Stimulated activated naive CD8-positive, alpha-beta T cell treated with anti-CD3 and anti-CD28 coated beads, Interleukin-15, Interleukin-2, amounts not matched to agents 100 ng/mL and 50 ng/mL, for 24 hours (primary cell): ENCODE measurements at regions not wholly inside any gene's neighbourhood (a gene's known extent, or its start where the extent isn't known, plus 50 kb on each side); places are given as distances from the start of the nearest gene placed in this dataset.

Experiments
- H3K27ac Mint-ChIP-seq: one replicate; pipeline ENCODE4 v1.8.0; 2021; ENCODE audit warnings: mild to moderate bottlenecking, mixed read lengths
- H3K27me3 Mint-ChIP-seq: one replicate; pipeline ENCODE4 v1.8.0; 2021; ENCODE audit warnings: mixed read lengths
- H3K36me3 Mint-ChIP-seq: one replicate; pipeline ENCODE4 v1.8.0; 2021; ENCODE audit warnings: low read depth, mixed read lengths
- H3K4me1 Mint-ChIP-seq: one replicate; pipeline ENCODE4 v1.8.0; 2021; ENCODE audit warnings: low read depth, mixed read lengths
- H3K4me3 Mint-ChIP-seq: one replicate; pipeline ENCODE4 v1.8.0; 2021; ENCODE audit warnings: mild to moderate bottlenecking, mixed read lengths
- H3K9me3 Mint-ChIP-seq: one replicate; pipeline ENCODE4 v1.8.0; 2021; ENCODE audit warnings: mixed read lengths

- peaks cover 26% of the 10 kb centered on the region for H3K4me1 Mint-ChIP-seq
- H3K9me3 Mint-ChIP-seq: no peaks in the 10 kb centered on the region
- H3K27ac Mint-ChIP-seq: peak overlapping the region; percentile 67
- H3K27me3 Mint-ChIP-seq: no peaks in the 10 kb centered on the region
- H3K4me3 Mint-ChIP-seq: peak overlapping the region; percentile 72
- H3K36me3 Mint-ChIP-seq: no peaks in the 10 kb centered on the region
Measured at GRCh38 chr6:14210077-14210476, 92.5 kb downstream of the CD83 start.

GRCh38 chr6:14210663-14211561 lies 93.3 kb downstream of the CD83 start:
- Mint-ChIP-seq H3K36me3 (no peaks in the 10 kb centered on the region), H3K4me3 (peak overlapping the region; percentile 75), H3K4me1 (peaks cover 26% of the 10 kb centered on the region)

GRCh38 chr6:14211562-14211942 lies 94.0 kb downstream of the CD83 start:
- H3K4me3 Mint-ChIP-seq: peak overlapping the region; percentile 75
- H3K4me1 Mint-ChIP-seq: peaks cover 21% of the 10 kb centered on the region
- H3K27ac Mint-ChIP-seq: peak overlapping the region; percentile 83
- no peaks in the 10 kb centered on the region for H3K27me3 Mint-ChIP-seq
- H3K36me3 Mint-ChIP-seq: no peaks in the 10 kb centered on the region
- H3K9me3 Mint-ChIP-seq: no peaks in the 10 kb centered on the region

More at GRCh38 chr6:14210663-14211561, 93.3 kb downstream of the CD83 start:
- no peaks in the 10 kb centered on the region for H3K27me3 Mint-ChIP-seq
- peak overlapping the region; percentile 83 for H3K27ac Mint-ChIP-seq
- no peaks in the 10 kb centered on the region for H3K9me3 Mint-ChIP-seq

- H3K9me3 Mint-ChIP-seq: no peaks in the 10 kb centered on the region
- no peaks in the 10 kb centered on the region for H3K36me3 Mint-ChIP-seq
- H3K4me1 Mint-ChIP-seq: peaks cover 25% of the 10 kb centered on the region
- H3K27me3 Mint-ChIP-seq: no peaks in the 10 kb centered on the region
- peak overlapping the region; percentile 83 for H3K27ac Mint-ChIP-seq
- peak overlapping the region; percentile 75 for H3K4me3 Mint-ChIP-seq
Measured at GRCh38 chr6:14212020-14212419, 94.4 kb downstream of the CD83 start.

GRCh38 chr6:14212632-14213031 lies 95.1 kb downstream of the CD83 start:
- no peaks in the 10 kb centered on the region for H3K9me3 Mint-ChIP-seq
- no peak overlapping the region for H3K4me3 Mint-ChIP-seq
- H3K4me1 Mint-ChIP-seq: peaks cover 28% of the 10 kb centered on the region
- no peaks in the 10 kb centered on the region for H3K27me3 Mint-ChIP-seq
- no peak overlapping the region for H3K27ac Mint-ChIP-seq
- no peaks in the 10 kb centered on the region for H3K36me3 Mint-ChIP-seq

GRCh38 chr6:14216946-14217684 lies 99.5 kb downstream of the CD83 start:
- Mint-ChIP-seq H3K36me3 (no peaks in the 10 kb centered on the region), H3K27me3 (no peaks in the 10 kb centered on the region), H3K9me3 (no peaks in the 10 kb centered on the region), H3K27ac (no peak overlapping the region), H3K4me1 (peaks cover 16% of the 10 kb centered on the region), H3K4me3 (no peak overlapping the region)

GRCh38 chr6:14217728-14218518 lies 100.4 kb downstream of the CD83 start:
- H3K9me3 Mint-ChIP-seq: no peaks in the 10 kb centered on the region
- peaks cover 9% of the 10 kb centered on the region for H3K4me1 Mint-ChIP-seq
- H3K27ac Mint-ChIP-seq: no peak overlapping the region
- H3K4me3 Mint-ChIP-seq: no peak overlapping the region
- H3K27me3 Mint-ChIP-seq: no peaks in the 10 kb centered on the region
- no peaks in the 10 kb centered on the region for H3K36me3 Mint-ChIP-seq

- Mint-ChIP-seq H3K4me3 (no peak overlapping the region), H3K36me3 (no peaks in the 10 kb centered on the region), H3K27me3 (no peaks in the 10 kb centered on the region), H3K4me1 (peaks cover 8% of the 10 kb centered on the region), H3K27ac (no peak overlapping the region), H3K9me3 (no peaks in the 10 kb centered on the region)
Measured at GRCh38 chr6:14218519-14218800, 100.9 kb downstream of the CD83 start.

- H3K4me1 Mint-ChIP-seq: peaks cover 18% of the 10 kb centered on the region
- no peak overlapping the region for H3K27ac Mint-ChIP-seq
- peaks cover 5% of the 10 kb centered on the region for H3K9me3 Mint-ChIP-seq
- H3K4me3 Mint-ChIP-seq: no peak overlapping the region
- peaks cover 4% of the 10 kb centered on the region for H3K36me3 Mint-ChIP-seq
- H3K27me3 Mint-ChIP-seq: no peaks in the 10 kb centered on the region
Measured at GRCh38 chr6:14221564-14222279, 104.2 kb downstream of the CD83 start.

- Mint-ChIP-seq H3K27ac (no peak overlapping the region), H3K9me3 (peaks cover 5% of the 10 kb centered on the region), H3K4me3 (no peak overlapping the region), H3K27me3 (no peaks in the 10 kb centered on the region), H3K36me3 (peaks cover 4% of the 10 kb centered on the region), H3K4me1 (peaks cover 14% of the 10 kb centered on the region)
Measured at GRCh38 chr6:14222956-14223355, 105.4 kb downstream of the CD83 start.

GRCh38 chr6:14224359-14225103 lies 107.0 kb downstream of the CD83 start:
- peaks cover 4% of the 10 kb centered on the region for H3K36me3 Mint-ChIP-seq
- no peak overlapping the region for H3K27ac Mint-ChIP-seq
- H3K27me3 Mint-ChIP-seq: no peaks in the 10 kb centered on the region
- peaks cover 5% of the 10 kb centered on the region for H3K9me3 Mint-ChIP-seq
- peaks cover 23% of the 10 kb centered on the region for H3K4me1 Mint-ChIP-seq
- no peak overlapping the region for H3K4me3 Mint-ChIP-seq

- peaks cover 4% of the 10 kb centered on the region for H3K36me3 Mint-ChIP-seq
- H3K27me3 Mint-ChIP-seq: no peaks in the 10 kb centered on the region
- peaks cover 5% of the 10 kb centered on the region for H3K9me3 Mint-ChIP-seq
- H3K27ac Mint-ChIP-seq: no peak overlapping the region
- peaks cover 23% of the 10 kb centered on the region for H3K4me1 Mint-ChIP-seq
- H3K4me3 Mint-ChIP-seq: no peak overlapping the region
Measured at GRCh38 chr6:14226051-14226660, 108.6 kb downstream of the CD83 start.

GRCh38 chr6:14228571-14228970 lies 111.0 kb downstream of the CD83 start:
- Mint-ChIP-seq H3K36me3 (peaks cover 4% of the 10 kb centered on the region), H3K27ac (no peak overlapping the region), H3K27me3 (no peaks in the 10 kb centered on the region), H3K9me3 (peaks cover 5% of the 10 kb centered on the region), H3K4me3 (no peak overlapping the region), H3K4me1 (peaks cover 33% of the 10 kb centered on the region)
